Common myeloid progenitor, CD34-positive (primary cell): ENCODE measurements at regions not wholly inside any gene's neighbourhood (a gene's known extent, or its start where the extent isn't known, plus 50 kb on each side); places are given as distances from the start of the nearest gene placed in this dataset.

ENCODE experiments used
- CTCF ChIA-PET: fragments of 350-600 bp; sonication (Branson Sonifier 250); formaldehyde crosslinking; loops from one replicate; lab custom pipeline; 2021; ENCODE audit warnings: antibody characterized with exemption; lab: Charles Lee
- POLR2A ChIA-PET: fragments of 350-600 bp; sonication (Branson Sonifier 250); formaldehyde crosslinking; loops from one replicate; lab custom pipeline; 2021; ENCODE audit warnings: antibody characterized with exemption; lab: Charles Lee
- DNase-seq, 3 donors: peaks; one replicate each; pipeline versions ENCODE4 v3.0.0 to v3.0.0-alpha.2; 2013
- H3K27ac ChIP-seq, 2 experiments: 1 replicate in 1 of 2; 2 replicates in 1 of 2; pipeline ENCODE4 v1.7.0; 2013; ENCODE audit warnings: inconsistent platforms in 2 of 2, low read length in 2 of 2, mild to moderate bottlenecking in 2 of 2, low read depth in 1 of 2, moderate library complexity in 1 of 2; ENCODE audit not compliant: severe bottlenecking in 2 of 2, insufficient read depth in 1 of 2, poor library complexity in 1 of 2
- H3K27me3 ChIP-seq, 5 experiments: replicated peaks in 2 of 5; 1 replicate in 3 of 5; 2 replicates in 2 of 5; pipeline versions ENCODE4 v1.6.1 to v1.7.0; 2013; ENCODE audit warnings: low read length in 4 of 5, mild to moderate bottlenecking in 2 of 5, moderate library complexity in 2 of 5, inconsistent platforms in 1 of 5; ENCODE audit not compliant: insufficient read depth in 5 of 5, control insufficient read depth in 4 of 5
- H3K36me3 ChIP-seq, 4 experiments: 1 replicate in 2 of 4; 2 replicates in 2 of 4; pipeline versions ENCODE4 v1.6.1 to v1.7.0; 2013; ENCODE audit warnings: low read length in 3 of 4, control low read depth in 1 of 4, mild to moderate bottlenecking in 1 of 4; ENCODE audit not compliant: control insufficient read depth in 4 of 4, insufficient read depth in 4 of 4
- H3K4me1 ChIP-seq, 4 experiments: 1 replicate in 3 of 4; 2 replicates in 1 of 4; pipeline versions ENCODE4 v1.6.1 to v1.7.1; 2013; ENCODE audit warnings: low read length in 3 of 4, mild to moderate bottlenecking in 3 of 4, control low read depth in 1 of 4, inconsistent platforms in 1 of 4, moderate library complexity in 1 of 4; ENCODE audit not compliant: control insufficient read depth in 4 of 4, insufficient read depth in 4 of 4; ENCODE audit errors: control extremely low read depth in 1 of 4
- H3K4me3 ChIP-seq, 7 experiments: 1 replicate in 4 of 7; 2 replicates in 3 of 7; pipeline versions ENCODE4 v1.5.1 to v1.7.0; 2013; ENCODE audit warnings: mild to moderate bottlenecking in 7 of 7, low read length in 6 of 7, moderate library complexity in 6 of 7, inconsistent platforms in 2 of 7, low read depth in 2 of 7, control low read depth in 1 of 7; ENCODE audit not compliant: insufficient read depth in 4 of 7, control insufficient read depth in 1 of 7; ENCODE audit errors: extremely low read depth in 1 of 7
- H3K9me3 ChIP-seq, 5 experiments: 1 replicate in 4 of 5; 2 replicates in 1 of 5; pipeline versions ENCODE4 v1.6.1 to v1.7.1; 2013; ENCODE audit warnings: low read length in 4 of 5, mild to moderate bottlenecking in 2 of 5, inconsistent platforms in 1 of 5, low read depth in 1 of 5, moderate library complexity in 1 of 5; ENCODE audit not compliant: control insufficient read depth in 4 of 5, insufficient read depth in 2 of 5; ENCODE audit errors: control extremely low read depth in 1 of 5
- WGBS: methylation state at CpG from one replicate; pipeline ENCODE4 v1.1.5; 2013; ENCODE audit not compliant: insufficient coverage; 5-methylcytosine and 5-hydroxymethylcytosine counted together

- WGBS, result no CpG with 5 or more reads among the region's 2 CpGs
- ChIA-PET POLR2A (no interaction called here), CTCF (interaction anchor here (1.8 to 3.9 kb wide), 2 partner anchors 10 to 11 kb away, joined by 4 to 11 read pairs; no protein-coding TSS in a partner anchor)
- peaks cover 0 to 1% (median 0%) of the 10 kb centered on the region in 5 experiments for H3K9me3 ChIP-seq
- no peak overlapping the region for H3K27ac ChIP-seq
- H3K4me3 ChIP-seq, result no peak overlapping the region
- no peaks in the 10 kb centered on the region for H3K4me1 ChIP-seq
- H3K36me3 ChIP-seq, result no peaks in the 10 kb centered on the region
- DNase-seq, result no peak
- H3K27me3 ChIP-seq, result peaks cover 0 to 4% (median 0%) of the 10 kb centered on the region in 5 experiments
Observed at GRCh38 chr9:85248514-85249312, 493.0 kb downstream of the AGTPBP1 start.

- 92% methylated on average over 7 of the region's 7 CpGs for WGBS
- no peaks in the 10 kb centered on the region for H3K36me3 ChIP-seq
- ChIA-PET POLR2A (no interaction called here), CTCF (interaction anchor here (1.8 to 3.9 kb wide), 2 partner anchors 12 to 14 kb away, joined by 4 to 11 read pairs; no protein-coding TSS in a partner anchor)
- no peaks in the 10 kb centered on the region for H3K4me1 ChIP-seq
- H3K27ac ChIP-seq, result no peak overlapping the region
- no peak overlapping the region for H3K4me3 ChIP-seq
- H3K27me3 ChIP-seq, result peaks cover 0 to 4% (median 0%) of the 10 kb centered on the region in 5 experiments
- no peak for DNase-seq
- H3K9me3 ChIP-seq, result no peaks in the 10 kb centered on the region
Observed at GRCh38 chr9:85246541-85246940, 495.2 kb downstream of the AGTPBP1 start.

GRCh38 chr9:85244856-85245255, 496.9 kb downstream of the AGTPBP1 start:
- DNase-seq, result no peak
- no peaks in the 10 kb centered on the region for H3K4me1 ChIP-seq
- H3K9me3 ChIP-seq, result peaks cover 0 to 2% (median 0%) of the 10 kb centered on the region in 5 experiments
- H3K27me3 ChIP-seq, result no peaks in the 10 kb centered on the region
- WGBS, result 90% methylated on average over 3 of the region's 5 CpGs
- H3K36me3 ChIP-seq, result no peaks in the 10 kb centered on the region
- POLR2A ChIA-PET, result no interaction called here
- H3K4me3 ChIP-seq, result no peak overlapping the region
- CTCF ChIA-PET, result no interaction called here
- H3K27ac ChIP-seq, result no peak overlapping the region

GRCh38 chr9:85243977-85244376, 497.8 kb downstream of the AGTPBP1 start:
- CTCF ChIA-PET, result no interaction called here
- H3K4me3 ChIP-seq, result no peak overlapping the region
- no peaks in the 10 kb centered on the region for H3K36me3 ChIP-seq
- POLR2A ChIA-PET, result no interaction called here
- no peak overlapping the region for H3K27ac ChIP-seq
- no peaks in the 10 kb centered on the region for H3K27me3 ChIP-seq
- no peak for DNase-seq
- WGBS, result 97% methylated on average over 3 of the region's 3 CpGs
- no peaks in the 10 kb centered on the region for H3K4me1 ChIP-seq
- peaks cover 0 to 9% (median 0%) of the 10 kb centered on the region in 5 experiments for H3K9me3 ChIP-seq

GRCh38 chr9:85237478-85237877, 504.3 kb downstream of the AGTPBP1 start:
- ChIA-PET POLR2A (no interaction called here), CTCF (no interaction called here)
- Histone ChIP-seq H3K36me3 (no peaks in the 10 kb centered on the region), H3K27ac (no peak overlapping the region), H3K27me3 (peaks cover 0 to 5% (median 0%) of the 10 kb centered on the region in 5 experiments), H3K9me3 (peaks cover 0 to 12% (median 0%) of the 10 kb centered on the region in 5 experiments), H3K4me1 (no peaks in the 10 kb centered on the region), H3K4me3 (no peak overlapping the region)
- 36% methylated on average over 1 of the region's 1 CpG for WGBS
- DNase-seq, result no peak

- ChIA-PET POLR2A (no interaction called here), CTCF (no interaction called here)
- Histone ChIP-seq H3K9me3 (peaks cover 0 to 2% (median 0%) of the 10 kb centered on the region in 5 experiments), H3K36me3 (no peaks in the 10 kb centered on the region), H3K27ac (no peak overlapping the region), H3K27me3 (peaks cover 0 to 4% (median 0%) of the 10 kb centered on the region in 5 experiments), H3K4me1 (no peaks in the 10 kb centered on the region), H3K4me3 (no peak overlapping the region)
- 97% methylated on average over 4 of the region's 4 CpGs for WGBS
- DNase-seq, result no peak
Observed at GRCh38 chr9:85230081-85230480, 511.7 kb downstream of the AGTPBP1 start.

GRCh38 chr9:85228111-85228855, 513.5 kb downstream of the AGTPBP1 start:
- no peaks in the 10 kb centered on the region for H3K36me3 ChIP-seq
- no peak overlapping the region for H3K27ac ChIP-seq
- peaks cover 0 to 2% (median 0%) of the 10 kb centered on the region in 5 experiments for H3K9me3 ChIP-seq
- ChIA-PET CTCF (no interaction called here), POLR2A (no interaction called here)
- H3K4me3 ChIP-seq, result no peak overlapping the region
- WGBS, result 58% methylated on average over 4 of the region's 9 CpGs
- H3K27me3 ChIP-seq, result peaks cover 0 to 4% (median 0%) of the 10 kb centered on the region in 5 experiments
- DNase-seq, result no peak
- H3K4me1 ChIP-seq, result no peaks in the 10 kb centered on the region
